ENCODE measurements at regions not wholly inside any gene's neighbourhood (a gene's known extent, or its start where the extent isn't known, plus 50 kb on each side); places are given as distances from the start of the nearest gene placed in this dataset.
"Not testable (repeated sequence)": the region's sequence is repeated elsewhere in the genome, so short reads cannot be mapped to it uniquely, and the experiment has no call there.

DNA sequence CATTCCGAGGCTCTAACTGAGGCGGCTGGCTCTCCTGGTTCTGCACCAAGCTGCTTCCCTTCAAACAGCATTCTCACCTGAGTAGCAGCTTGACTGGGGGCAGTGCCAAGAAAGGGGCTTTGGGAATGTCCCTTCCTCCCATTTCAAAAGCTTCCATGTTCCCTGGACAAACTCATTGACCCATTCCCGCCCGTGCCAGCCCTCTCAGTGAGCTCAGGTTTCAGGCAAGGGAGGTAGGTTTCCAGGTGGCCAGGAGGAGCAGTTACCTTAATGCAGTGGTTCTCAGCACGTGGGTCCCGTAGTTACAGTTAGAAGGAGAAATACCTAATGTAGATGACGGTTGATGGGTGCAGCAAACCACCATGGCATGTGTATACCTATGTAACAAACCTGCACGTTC, 135.2 kb downstream of the ELOVL4 start:
- H3K36me3 ChIP-seq (ENCODE audit: control insufficient read depth in 2 of 2, extremely low read depth in 1 of 2, insufficient read depth in 1 of 2, low read length in 1 of 2) = no peaks in the 10 kb centered on the region
- no peaks in the 10 kb centered on the region for H3K4me1 Mint-ChIP-seq
- no peak overlapping the region for H3K27ac ChIP-seq (ENCODE audit: low read length)
- POLR2A ChIA-PET = no interaction called here
- no peaks in the 10 kb centered on the region for H3K9me3 ChIP-seq
- H3K27me3 ChIP-seq (replicated peaks in 1 of 2; ENCODE audit: control insufficient read depth in 2 of 2, extremely low read depth in 1 of 2, insufficient read depth in 2 of 2, low read length in 1 of 2) = no peaks in the 10 kb centered on the region
- H3K9me3 Mint-ChIP-seq = no peaks in the 10 kb centered on the region
- ATAC-seq (replicated peaks in 1 of 4) (no peak), DNase-seq (no peak)
- CTCF ChIA-PET = no interaction called here
- H3K4me3 ChIP-seq (ENCODE audit: control insufficient read depth in 1 of 2, extremely low read depth in 1 of 2, low read length in 1 of 2) = no peak overlapping the region
- no peak overlapping the region for H3K4me3 Mint-ChIP-seq
- H3K4me1 ChIP-seq (ENCODE audit: control insufficient read depth in 1 of 2, extremely low read depth in 1 of 2, insufficient read depth in 2 of 2, low read length in 2 of 2) = no peaks in the 10 kb centered on the region
- peaks cover 3% of the 10 kb centered on the region in 2 donors for H3K27me3 Mint-ChIP-seq
- no peaks in the 10 kb centered on the region for H3K36me3 Mint-ChIP-seq
- H3K27ac Mint-ChIP-seq = no peak overlapping the region
- whole genome bisulfite sequencing (ENCODE audit: insufficient coverage) = 70% methylated on average over 2 of the region's 8 CpGs

DNA sequence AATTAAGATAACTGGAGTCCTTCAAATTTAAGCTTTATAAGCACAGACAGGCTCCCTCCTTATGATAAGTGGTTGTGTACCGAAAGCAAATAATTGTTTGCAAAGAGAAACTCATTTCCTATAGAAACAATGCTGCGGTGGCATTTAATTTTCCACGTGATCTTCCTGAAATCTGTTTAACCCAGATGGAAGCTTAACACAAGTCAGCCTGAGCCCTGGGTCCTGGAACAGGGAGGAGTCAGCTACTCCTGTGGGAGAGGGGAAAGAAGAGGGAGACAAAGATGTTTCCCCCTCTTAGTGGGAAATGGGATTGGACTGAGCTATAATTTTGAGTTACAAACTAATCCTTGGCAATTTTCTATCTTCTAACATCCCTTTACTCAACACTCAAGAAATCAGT, 136.5 kb downstream of the ELOVL4 start:
- Histone ChIP-seq H3K4me3 (ENCODE audit: control insufficient read depth in 1 of 2, extremely low read depth in 1 of 2, low read length in 1 of 2) (no peak overlapping the region), H3K27me3 (replicated peaks in 1 of 2; ENCODE audit: control insufficient read depth in 2 of 2, extremely low read depth in 1 of 2, insufficient read depth in 2 of 2, low read length in 1 of 2) (no peaks in the 10 kb centered on the region), H3K4me1 (ENCODE audit: control insufficient read depth in 1 of 2, extremely low read depth in 1 of 2, insufficient read depth in 2 of 2, low read length in 2 of 2) (no peaks in the 10 kb centered on the region), H3K9me3 (no peaks in the 10 kb centered on the region), H3K27ac (ENCODE audit: low read length) (no peak overlapping the region), H3K36me3 (ENCODE audit: control insufficient read depth in 2 of 2, extremely low read depth in 1 of 2, insufficient read depth in 1 of 2, low read length in 1 of 2) (no peaks in the 10 kb centered on the region)
- ATAC-seq (replicated peaks in 1 of 4) = no peak
- Mint-ChIP-seq H3K4me3 (no peak overlapping the region), H3K4me1 (no peaks in the 10 kb centered on the region), H3K36me3 (no peaks in the 10 kb centered on the region), H3K27me3 (peaks cover 3% of the 10 kb centered on the region in 2 donors), H3K9me3 (peaks cover 0 to 4% (median 2%) of the 10 kb centered on the region in 3 donors), H3K27ac (no peak overlapping the region)
- WGBS (ENCODE audit: insufficient coverage) = no CpG with 5 or more reads among the region's 3 CpGs
- CTCF ChIA-PET = interaction anchor here in 1 of 2 donors (0.8 to 1.2 kb wide), 2 partner anchors 9 to 32 kb away, joined by 3 to 4 read pairs; no protein-coding TSS in a partner anchor
- POLR2A ChIA-PET = interaction anchor here in 1 of 2 donors (0.5 kb wide), 1 partner anchor 35 kb away, joined by 3 read pairs; no protein-coding TSS in a partner anchor
- no peak for DNase-seq

- peaks cover 8 to 9% of the 10 kb centered on the region in 2 donors for H3K27me3 Mint-ChIP-seq
- H3K36me3 Mint-ChIP-seq = no peaks in the 10 kb centered on the region
- H3K4me1 ChIP-seq (ENCODE audit: control insufficient read depth in 1 of 2, extremely low read depth in 1 of 2, insufficient read depth in 2 of 2, low read length in 2 of 2) = no peaks in the 10 kb centered on the region
- H3K9me3 Mint-ChIP-seq = peaks cover 0 to 4% (median 2%) of the 10 kb centered on the region in 3 donors
- no peaks in the 10 kb centered on the region for H3K9me3 ChIP-seq
- ChIA-PET POLR2A (interaction anchor here (0.5 to 0.7 kb wide), 2 partner anchors 30 to 35 kb away, joined by 3 to 4 read pairs; no protein-coding TSS in a partner anchor), CTCF (interaction anchor here in 1 of 2 donors (0.8 to 1.2 kb wide), 3 partner anchors 8 to 32 kb away, joined by 3 to 4 read pairs (median 3); no protein-coding TSS in a partner anchor)
- H3K27me3 ChIP-seq (replicated peaks in 1 of 2; ENCODE audit: control insufficient read depth in 2 of 2, extremely low read depth in 1 of 2, insufficient read depth in 2 of 2, low read length in 1 of 2) = no peaks in the 10 kb centered on the region
- DNase-seq (no peak), ATAC-seq (replicated peaks in 1 of 4) (no peak)
- no peaks in the 10 kb centered on the region for H3K36me3 ChIP-seq (ENCODE audit: control insufficient read depth in 2 of 2, extremely low read depth in 1 of 2, insufficient read depth in 1 of 2, low read length in 1 of 2)
- no peak overlapping the region for H3K4me3 ChIP-seq (ENCODE audit: control insufficient read depth in 1 of 2, extremely low read depth in 1 of 2, low read length in 1 of 2)
- WGBS (ENCODE audit: insufficient coverage) = 77% methylated on average over 9 of the region's 10 CpGs
- H3K4me1 Mint-ChIP-seq = no peaks in the 10 kb centered on the region
- H3K4me3 Mint-ChIP-seq = no peak overlapping the region
- H3K27ac ChIP-seq (ENCODE audit: low read length) = no peak overlapping the region
- H3K27ac Mint-ChIP-seq = no peak overlapping the region
Observed at GRCh38 chr6:79810185-79810705, 137.1 kb downstream of the ELOVL4 start.

DNA sequence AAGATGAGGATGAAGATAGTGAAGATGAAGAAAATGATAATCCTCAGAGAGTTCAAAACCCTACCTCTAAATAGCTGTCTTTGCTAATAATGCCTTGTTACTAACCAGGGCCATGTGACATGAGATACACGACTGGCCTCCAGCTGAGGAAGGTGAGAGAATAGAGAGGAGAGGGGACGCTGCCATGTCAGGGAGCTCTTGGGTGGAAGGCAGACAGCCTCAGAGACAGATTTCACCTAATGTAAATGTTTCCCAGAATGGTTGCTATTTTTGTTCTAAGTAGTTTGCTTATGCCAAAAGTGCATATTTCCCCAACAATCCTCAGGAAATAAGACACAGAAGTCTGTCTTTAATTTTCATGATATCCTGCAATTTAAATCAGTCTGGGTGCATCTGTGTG, 138.4 kb downstream of the ELOVL4 start:
- Mint-ChIP-seq H3K4me3 (no peak overlapping the region), H3K9me3 (peaks cover 0 to 4% (median 2%) of the 10 kb centered on the region in 3 donors), H3K27ac (no peak overlapping the region), H3K36me3 (no peaks in the 10 kb centered on the region), H3K27me3 (peaks cover 6 to 12% of the 10 kb centered on the region in 2 donors), H3K4me1 (no peaks in the 10 kb centered on the region)
- H3K9me3 ChIP-seq = no peaks in the 10 kb centered on the region
- H3K36me3 ChIP-seq (ENCODE audit: control insufficient read depth in 2 of 2, extremely low read depth in 1 of 2, insufficient read depth in 1 of 2, low read length in 1 of 2) = no peaks in the 10 kb centered on the region
- no peaks in the 10 kb centered on the region for H3K4me1 ChIP-seq (ENCODE audit: control insufficient read depth in 1 of 2, extremely low read depth in 1 of 2, insufficient read depth in 2 of 2, low read length in 2 of 2)
- no peak overlapping the region for H3K4me3 ChIP-seq (ENCODE audit: control insufficient read depth in 1 of 2, extremely low read depth in 1 of 2, low read length in 1 of 2)
- ChIA-PET POLR2A (no interaction called here), CTCF (no interaction called here)
- H3K27ac ChIP-seq (ENCODE audit: low read length) = no peak overlapping the region
- WGBS (ENCODE audit: insufficient coverage) = 60% methylated on average over 1 of the region's 2 CpGs
- ATAC-seq (replicated peaks in 1 of 4) = no peak
- H3K27me3 ChIP-seq (replicated peaks in 1 of 2; ENCODE audit: control insufficient read depth in 2 of 2, extremely low read depth in 1 of 2, insufficient read depth in 2 of 2, low read length in 1 of 2) = no peaks in the 10 kb centered on the region
- DNase-seq = no peak

DNA sequence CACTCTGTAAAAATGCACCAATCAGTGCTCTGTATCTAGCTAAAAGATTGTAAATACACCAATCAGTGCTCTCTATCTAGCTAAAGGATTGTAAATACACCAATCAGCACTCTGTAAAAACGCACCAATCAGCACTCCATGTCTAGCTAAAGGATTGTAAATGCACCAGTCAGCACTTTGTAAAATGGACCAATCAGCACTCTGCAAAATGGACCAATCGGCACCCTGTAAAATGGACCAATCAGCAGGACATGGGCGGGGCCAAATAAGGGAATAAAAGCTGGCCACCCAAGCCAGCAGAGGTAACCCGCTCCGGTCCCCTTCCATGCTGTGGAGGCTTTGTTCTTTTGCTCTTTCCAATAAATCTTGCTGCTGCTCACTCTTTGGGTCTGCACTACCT, 140.7 kb downstream of the ELOVL4 start:
- ATAC-seq (replicated peaks in 1 of 4); H3K4me1 ChIP-seq (ENCODE audit: control insufficient read depth in 1 of 2, extremely low read depth in 1 of 2, insufficient read depth in 2 of 2, low read length in 2 of 2); H3K27ac Mint-ChIP-seq; H3K4me3 ChIP-seq (ENCODE audit: control insufficient read depth in 1 of 2, extremely low read depth in 1 of 2, low read length in 1 of 2); H3K36me3 Mint-ChIP-seq; CTCF ChIA-PET; H3K27me3 ChIP-seq (replicated peaks in 1 of 2; ENCODE audit: control insufficient read depth in 2 of 2, extremely low read depth in 1 of 2, insufficient read depth in 2 of 2, low read length in 1 of 2); H3K9me3 ChIP-seq; DNase-seq; H3K36me3 ChIP-seq (ENCODE audit: control insufficient read depth in 2 of 2, extremely low read depth in 1 of 2, insufficient read depth in 1 of 2, low read length in 1 of 2); H3K4me3 Mint-ChIP-seq; H3K4me1 Mint-ChIP-seq; POLR2A ChIA-PET; H3K9me3 Mint-ChIP-seq; H3K27ac ChIP-seq (ENCODE audit: low read length): not testable (repeated sequence)
- 79% methylated on average over 5 of the region's 5 CpGs for WGBS (ENCODE audit: insufficient coverage)
- peaks cover 12 to 14% of the 10 kb centered on the region in 2 donors for H3K27me3 Mint-ChIP-seq

DNA sequence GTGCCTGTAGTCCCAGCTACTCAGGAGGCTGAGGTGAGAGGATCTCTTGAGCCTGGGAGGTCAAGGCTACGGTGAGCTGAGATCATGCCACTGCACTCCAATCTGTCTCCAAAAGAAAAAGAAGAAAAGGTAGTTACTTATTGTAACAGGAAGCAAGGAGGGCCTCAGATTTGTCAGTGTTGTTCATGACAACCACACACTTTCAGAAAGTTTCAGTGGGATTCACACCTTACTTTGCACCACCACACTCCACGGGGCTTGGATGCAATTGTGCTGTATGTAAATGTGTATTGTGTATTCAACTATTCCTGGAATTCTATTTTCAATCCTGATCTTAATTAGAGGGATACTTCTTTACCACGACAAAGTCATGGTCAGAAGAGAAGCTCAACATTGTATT, 142.6 kb downstream of the ELOVL4 start:
- Mint-ChIP-seq H3K27ac (no peak overlapping the region), H3K4me3 (no peak overlapping the region), H3K9me3 (peaks cover 0 to 4% (median 2%) of the 10 kb centered on the region in 3 donors), H3K4me1 (no peaks in the 10 kb centered on the region), H3K27me3 (peaks cover 13 to 14% of the 10 kb centered on the region in 2 donors), H3K36me3 (no peaks in the 10 kb centered on the region)
- Histone ChIP-seq H3K4me3 (ENCODE audit: control insufficient read depth in 1 of 2, extremely low read depth in 1 of 2, low read length in 1 of 2) (no peak overlapping the region), H3K27ac (ENCODE audit: low read length) (no peak overlapping the region), H3K9me3 (no peaks in the 10 kb centered on the region), H3K4me1 (ENCODE audit: control insufficient read depth in 1 of 2, extremely low read depth in 1 of 2, insufficient read depth in 2 of 2, low read length in 2 of 2) (no peaks in the 10 kb centered on the region), H3K27me3 (replicated peaks in 1 of 2; ENCODE audit: control insufficient read depth in 2 of 2, extremely low read depth in 1 of 2, insufficient read depth in 2 of 2, low read length in 1 of 2) (no peaks in the 10 kb centered on the region), H3K36me3 (ENCODE audit: control insufficient read depth in 2 of 2, extremely low read depth in 1 of 2, insufficient read depth in 1 of 2, low read length in 1 of 2) (no peaks in the 10 kb centered on the region)
- CTCF ChIA-PET = interaction anchor here in 1 of 2 donors (0.7 kb wide), 1 partner anchor 282 kb away, joined by 3 read pairs; no protein-coding TSS in a partner anchor
- DNase-seq (no peak), ATAC-seq (replicated peaks in 1 of 4) (no peak)
- WGBS (ENCODE audit: insufficient coverage) = no CpG with 5 or more reads among the region's 3 CpGs
- POLR2A ChIA-PET = no interaction called here

DNA sequence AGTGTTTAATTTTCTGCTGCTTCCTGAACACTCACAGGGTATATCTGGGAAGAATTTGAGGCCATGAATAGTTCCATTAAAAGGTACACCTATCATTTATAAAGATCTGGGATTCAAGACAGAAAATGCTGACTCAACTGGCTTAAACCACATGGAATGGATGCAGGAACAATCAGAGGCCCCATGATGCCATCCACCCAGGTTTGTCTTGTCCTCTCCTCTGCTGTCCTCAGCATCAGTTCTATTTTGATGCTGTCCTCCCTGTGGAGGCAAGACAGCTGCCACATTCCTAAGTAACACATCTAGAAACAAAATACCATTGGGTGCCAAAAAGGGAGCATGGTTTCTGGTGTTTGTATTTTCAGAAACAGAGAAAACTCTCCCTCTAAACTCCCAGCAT, 143.4 kb downstream of the ELOVL4 start:
- no peak for ATAC-seq (replicated peaks in 1 of 4)
- H3K27ac Mint-ChIP-seq = no peak overlapping the region
- no peak for DNase-seq
- POLR2A ChIA-PET = no interaction called here
- H3K9me3 Mint-ChIP-seq = peaks cover 0 to 4% (median 2%) of the 10 kb centered on the region in 3 donors
- H3K27me3 Mint-ChIP-seq = peaks cover 14 to 16% of the 10 kb centered on the region in 2 donors
- H3K4me3 Mint-ChIP-seq = no peak overlapping the region
- Histone ChIP-seq H3K9me3 (no peaks in the 10 kb centered on the region), H3K4me1 (ENCODE audit: control insufficient read depth in 1 of 2, extremely low read depth in 1 of 2, insufficient read depth in 2 of 2, low read length in 2 of 2) (no peaks in the 10 kb centered on the region), H3K4me3 (ENCODE audit: control insufficient read depth in 1 of 2, extremely low read depth in 1 of 2, low read length in 1 of 2) (no peak overlapping the region), H3K36me3 (ENCODE audit: control insufficient read depth in 2 of 2, extremely low read depth in 1 of 2, insufficient read depth in 1 of 2, low read length in 1 of 2) (no peaks in the 10 kb centered on the region), H3K27ac (ENCODE audit: low read length) (no peak overlapping the region), H3K27me3 (replicated peaks in 1 of 2; ENCODE audit: control insufficient read depth in 2 of 2, extremely low read depth in 1 of 2, insufficient read depth in 2 of 2, low read length in 1 of 2) (no peaks in the 10 kb centered on the region)
- CTCF ChIA-PET = no interaction called here
- H3K36me3 Mint-ChIP-seq = no peaks in the 10 kb centered on the region
- H3K4me1 Mint-ChIP-seq = no peaks in the 10 kb centered on the region
